ENCODE measurements at regions not wholly inside any gene's neighbourhood (a gene's known extent, or its start where the extent isn't known, plus 50 kb on each side); places are given as distances from the start of the nearest gene placed in this dataset.
"Not testable (repeated sequence)": the region's sequence is repeated elsewhere in the genome, so short reads cannot be mapped to it uniquely, and the experiment has no call there.

- POLR2A ChIA-PET: no interaction called here
- no peak overlapping the region for H3K27ac Mint-ChIP-seq
- H3K27me3 Mint-ChIP-seq: no peaks in the 10 kb centered on the region
- H3K4me3 Mint-ChIP-seq: no peak overlapping the region
- no peaks in the 10 kb centered on the region for H3K4me1 Mint-ChIP-seq
- CTCF ChIA-PET: interaction anchor here (1.9 kb wide), 1 partner anchor 12 kb away, joined by 5 read pairs; no protein-coding TSS in a partner anchor
- no peaks in the 10 kb centered on the region for H3K36me3 Mint-ChIP-seq (ENCODE audit: low read depth)
- no peak for DNase-seq
- H3K9me3 Mint-ChIP-seq: no peaks in the 10 kb centered on the region
Observed at GRCh38 chr6:15824811-15825210, 162.0 kb upstream of the DTNBP1 start.

GRCh38 chr6:15823838-15824414, 161.1 kb upstream of the DTNBP1 start:
- Mint-ChIP-seq H3K27me3 (no peaks in the 10 kb centered on the region), H3K4me3 (no peak overlapping the region), H3K27ac (no peak overlapping the region), H3K4me1 (no peaks in the 10 kb centered on the region), H3K9me3 (no peaks in the 10 kb centered on the region), H3K36me3 (ENCODE audit: low read depth) (no peaks in the 10 kb centered on the region)
- ChIA-PET POLR2A (no interaction called here), CTCF (interaction anchor here (0.9 to 1.9 kb wide), 2 partner anchors 9 to 13 kb away, joined by 3 to 5 read pairs; no protein-coding TSS in a partner anchor)
- DNase-seq: no peak

- no peak overlapping the region for H3K27ac Mint-ChIP-seq
- no peak overlapping the region for H3K4me3 Mint-ChIP-seq
- H3K9me3 Mint-ChIP-seq: no peaks in the 10 kb centered on the region
- H3K36me3 Mint-ChIP-seq (ENCODE audit: low read depth): no peaks in the 10 kb centered on the region
- ChIA-PET POLR2A (no interaction called here), CTCF (no interaction called here)
- H3K4me1 Mint-ChIP-seq: no peaks in the 10 kb centered on the region
- no peaks in the 10 kb centered on the region for H3K27me3 Mint-ChIP-seq
- no peak for DNase-seq
Observed at GRCh38 chr6:15822835-15823234, 160.0 kb upstream of the DTNBP1 start.

- no peak overlapping the region for H3K4me3 Mint-ChIP-seq
- ChIA-PET CTCF (no interaction called here), POLR2A (no interaction called here)
- no peaks in the 10 kb centered on the region for H3K9me3 Mint-ChIP-seq
- no peaks in the 10 kb centered on the region for H3K27me3 Mint-ChIP-seq
- no peak for DNase-seq
- H3K36me3 Mint-ChIP-seq (ENCODE audit: low read depth): no peaks in the 10 kb centered on the region
- no peaks in the 10 kb centered on the region for H3K4me1 Mint-ChIP-seq
- H3K27ac Mint-ChIP-seq: no peak overlapping the region
Observed at GRCh38 chr6:15819841-15820240, 157.0 kb upstream of the DTNBP1 start.

GRCh38 chr6:15819226-15819625, 156.4 kb upstream of the DTNBP1 start:
- no peak overlapping the region for H3K4me3 Mint-ChIP-seq
- CTCF ChIA-PET: no interaction called here
- no peaks in the 10 kb centered on the region for H3K27me3 Mint-ChIP-seq
- no peaks in the 10 kb centered on the region for H3K9me3 Mint-ChIP-seq
- POLR2A ChIA-PET: no interaction called here
- no peaks in the 10 kb centered on the region for H3K4me1 Mint-ChIP-seq
- DNase-seq: no peak
- H3K36me3 Mint-ChIP-seq (ENCODE audit: low read depth): no peaks in the 10 kb centered on the region
- H3K27ac Mint-ChIP-seq: no peak overlapping the region

GRCh38 chr6:15818491-15818890, 155.7 kb upstream of the DTNBP1 start:
- no peak for DNase-seq

GRCh38 chr6:15818044-15818443, 155.2 kb upstream of the DTNBP1 start:
- Mint-ChIP-seq H3K4me1 (no peaks in the 10 kb centered on the region), H3K27me3 (no peaks in the 10 kb centered on the region), H3K4me3 (no peak overlapping the region), H3K36me3 (ENCODE audit: low read depth) (no peaks in the 10 kb centered on the region), H3K9me3 (no peaks in the 10 kb centered on the region), H3K27ac (no peak overlapping the region)
- CTCF ChIA-PET: no interaction called here
- POLR2A ChIA-PET: no interaction called here
- DNase-seq: no peak

More at GRCh38 chr6:15818491-15818890, 155.7 kb upstream of the DTNBP1 start:
- Mint-ChIP-seq H3K36me3 (ENCODE audit: low read depth) (no peaks in the 10 kb centered on the region), H3K9me3 (no peaks in the 10 kb centered on the region), H3K27me3 (no peaks in the 10 kb centered on the region), H3K27ac (no peak overlapping the region), H3K4me1 (no peaks in the 10 kb centered on the region), H3K4me3 (no peak overlapping the region)
- ChIA-PET CTCF (no interaction called here), POLR2A (no interaction called here)

- Mint-ChIP-seq H3K9me3 (no peaks in the 10 kb centered on the region), H3K4me1 (no peaks in the 10 kb centered on the region), H3K36me3 (ENCODE audit: low read depth) (no peaks in the 10 kb centered on the region), H3K4me3 (no peak overlapping the region), H3K27me3 (no peaks in the 10 kb centered on the region), H3K27ac (no peak overlapping the region)
- POLR2A ChIA-PET: no interaction called here
- DNase-seq: no peak
- CTCF ChIA-PET: no interaction called here
Observed at GRCh38 chr6:15817100-15817499, 154.3 kb upstream of the DTNBP1 start.

GRCh38 chr6:15816661-15817060, 153.8 kb upstream of the DTNBP1 start:
- POLR2A ChIA-PET: no interaction called here
- no peaks in the 10 kb centered on the region for H3K36me3 Mint-ChIP-seq (ENCODE audit: low read depth)

GRCh38 chr6:15813698-15814097, 150.9 kb upstream of the DTNBP1 start:
- H3K4me3 Mint-ChIP-seq; H3K36me3 Mint-ChIP-seq (ENCODE audit: low read depth); POLR2A ChIA-PET; H3K27me3 Mint-ChIP-seq; H3K4me1 Mint-ChIP-seq; H3K9me3 Mint-ChIP-seq; H3K27ac Mint-ChIP-seq; DNase-seq: not testable (repeated sequence)
- CTCF ChIA-PET: interaction anchor here (0.6 kb wide), 1 partner anchor 348 kb away, joined by 3 read pairs; no protein-coding TSS in a partner anchor

More at GRCh38 chr6:15816661-15817060, 153.8 kb upstream of the DTNBP1 start:
- H3K27ac Mint-ChIP-seq: no peak overlapping the region
- DNase-seq: no peak
- no peaks in the 10 kb centered on the region for H3K4me1 Mint-ChIP-seq
- CTCF ChIA-PET: no interaction called here
- no peaks in the 10 kb centered on the region for H3K9me3 Mint-ChIP-seq
- no peak overlapping the region for H3K4me3 Mint-ChIP-seq
- H3K27me3 Mint-ChIP-seq: no peaks in the 10 kb centered on the region

GRCh38 chr6:15811107-15811506, 148.3 kb upstream of the DTNBP1 start:
- H3K36me3 Mint-ChIP-seq (ENCODE audit: low read depth): no peaks in the 10 kb centered on the region
- DNase-seq: no peak
- no peak overlapping the region for H3K27ac Mint-ChIP-seq
- no peaks in the 10 kb centered on the region for H3K9me3 Mint-ChIP-seq
- CTCF ChIA-PET: interaction anchor here (1.5 kb wide), 1 partner anchor 13 kb away, joined by 3 read pairs; no protein-coding TSS in a partner anchor
- no peak overlapping the region for H3K4me3 Mint-ChIP-seq
- no peaks in the 10 kb centered on the region for H3K4me1 Mint-ChIP-seq
- POLR2A ChIA-PET: no interaction called here
- H3K27me3 Mint-ChIP-seq: no peaks in the 10 kb centered on the region

GRCh38 chr6:15810618-15811017, 147.8 kb upstream of the DTNBP1 start:
- H3K4me1 Mint-ChIP-seq: no peaks in the 10 kb centered on the region
- no peaks in the 10 kb centered on the region for H3K9me3 Mint-ChIP-seq
- ChIA-PET POLR2A (no interaction called here), CTCF (interaction anchor here (1.5 kb wide), 1 partner anchor 13 kb away, joined by 3 read pairs; no protein-coding TSS in a partner anchor)
- no peak overlapping the region for H3K27ac Mint-ChIP-seq
- H3K4me3 Mint-ChIP-seq: no peak overlapping the region
- no peak for DNase-seq
- no peaks in the 10 kb centered on the region for H3K36me3 Mint-ChIP-seq (ENCODE audit: low read depth)
- no peaks in the 10 kb centered on the region for H3K27me3 Mint-ChIP-seq

GRCh38 chr6:15809367-15809766, 146.5 kb upstream of the DTNBP1 start:
- DNase-seq: no peak
- no peaks in the 10 kb centered on the region for H3K9me3 Mint-ChIP-seq
- ChIA-PET POLR2A (no interaction called here), CTCF (interaction anchor here (1.5 kb wide), 1 partner anchor 11 kb away, joined by 3 read pairs; no protein-coding TSS in a partner anchor)
- H3K27me3 Mint-ChIP-seq: no peaks in the 10 kb centered on the region
- H3K4me1 Mint-ChIP-seq: no peaks in the 10 kb centered on the region
- no peaks in the 10 kb centered on the region for H3K36me3 Mint-ChIP-seq (ENCODE audit: low read depth)
- no peak overlapping the region for H3K4me3 Mint-ChIP-seq
- H3K27ac Mint-ChIP-seq: no peak overlapping the region
